ENCODE measurements at regions not wholly inside any gene's neighbourhood (a gene's known extent, or its start where the extent isn't known, plus 50 kb on each side); places are given as distances from the start of the nearest gene placed in this dataset.

DNA sequence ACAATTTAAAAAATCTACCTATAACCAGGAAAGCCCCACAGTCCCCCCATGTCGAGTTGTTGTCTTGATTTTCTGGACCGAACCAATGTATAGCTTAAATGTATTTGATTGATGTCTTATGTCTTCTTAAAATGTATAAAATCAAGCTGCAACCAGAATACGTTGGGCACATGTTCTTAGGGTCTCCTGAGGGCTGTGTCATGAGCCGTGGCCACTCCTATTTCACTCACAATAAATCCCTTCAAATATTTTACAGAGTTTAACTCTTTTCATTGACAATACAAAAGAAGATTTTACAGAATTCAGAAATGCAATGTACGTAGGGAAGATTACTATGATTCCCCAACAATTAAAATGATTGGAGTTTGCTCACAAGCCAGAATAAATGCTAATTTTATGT is 428.7 kb upstream of the RAG2 start:
- Histone ChIP-seq H3K9ac (ENCODE audit: extremely low read depth, insufficient read length, low read length) (no peak overlapping the region), H3K27ac (ENCODE audit: insufficient read length, low read depth, low read length) (no peak overlapping the region), H2BK120ac (ENCODE audit: low read depth, low read length, poor library complexity, severe bottlenecking) (no peak overlapping the region), H4K5ac (ENCODE audit: insufficient read length, low read depth, low read length) (no peak overlapping the region), H3K79me2 (ENCODE audit: insufficient read depth, low read length) (no peaks in the 10 kb centered on the region), H4K20me1 (ENCODE audit: control insufficient read depth, insufficient read depth, insufficient read length) (no peaks in the 10 kb centered on the region), H3T11ph (ENCODE audit: low read length) (no peak overlapping the region), H2BK20ac (ENCODE audit: low read depth, low read length, poor library complexity, severe bottlenecking) (no peak overlapping the region), H3K4me1 (ENCODE audit: insufficient read depth, low read length) (no peaks in the 10 kb centered on the region; the same call in 1 of the 2 replicates), H3K4ac (ENCODE audit: low read depth, low read length) (no peak overlapping the region), H3K9me3 (ENCODE audit: control insufficient read depth, low read depth, low read length) (no peaks in the 10 kb centered on the region), H2BK5ac (ENCODE audit: insufficient read length, low read length) (no peak overlapping the region), H2AFZ (ENCODE audit: low read length) (no peak overlapping the region), H3K23me2 (ENCODE audit: insufficient read length, low read depth, low read length, poor library complexity, severe bottlenecking) (no peaks in the 10 kb centered on the region), H2BK15ac (ENCODE audit: low read depth, low read length) (no peak overlapping the region), H4K91ac (ENCODE audit: insufficient read length, low read depth, low read length) (no peak overlapping the region), H4K8ac (replicated peaks; ENCODE audit: insufficient read length, low read depth, low read length) (no peak overlapping the region), H2BK12ac (ENCODE audit: insufficient read length, low read depth, low read length) (no peak overlapping the region), H3K14ac (ENCODE audit: insufficient read depth, low read length) (no peak overlapping the region), H3K23ac (ENCODE audit: insufficient read length, low read depth, low read length) (no peak overlapping the region), H3K18ac (ENCODE audit: insufficient read length, low read depth, low read length) (no peak overlapping the region), H3K56ac (ENCODE audit: insufficient read length, low read depth, low read length) (no peak overlapping the region), H3K27me3 (ENCODE audit: insufficient read depth, low read length) (no peaks in the 10 kb centered on the region), H2AK5ac (ENCODE audit: insufficient read length, low read length) (no peak overlapping the region), H3K79me1 (ENCODE audit: insufficient read depth, low read depth, low read length, poor library complexity, severe bottlenecking) (no peaks in the 10 kb centered on the region), H3K4me2 (ENCODE audit: insufficient read depth, insufficient read length, low read length) (no peak overlapping the region)
- Mint-ChIP-seq H3K27me3 (ENCODE audit: low read depth) (no peaks in the 10 kb centered on the region; the same call in 1 of the 2 replicates), H3K36me3 (ENCODE audit: insufficient read depth in 1 of 3, low read depth in 3 of 3) (no peaks in the 10 kb centered on the region; a peak in 1 of 7 replicates), H3K27ac (no peak overlapping the region; a peak in 1 of 7 replicates), H3K9me3 (peaks cover 5% of the 10 kb centered on the region in 2 experiments; a peak in 2 of 5 replicates), H3K4me3 (no peak overlapping the region), H3K4me1 (peaks cover 11 to 12% of the 10 kb centered on the region in 2 experiments)
- DNase-seq: no peak
- no CpG with 5 or more reads among the region's 5 CpGs for WGBS (ENCODE audit: extremely low coverage, insufficient read length, low lambda C conversion rate)
- TF ChIP-seq, protein P1, sequence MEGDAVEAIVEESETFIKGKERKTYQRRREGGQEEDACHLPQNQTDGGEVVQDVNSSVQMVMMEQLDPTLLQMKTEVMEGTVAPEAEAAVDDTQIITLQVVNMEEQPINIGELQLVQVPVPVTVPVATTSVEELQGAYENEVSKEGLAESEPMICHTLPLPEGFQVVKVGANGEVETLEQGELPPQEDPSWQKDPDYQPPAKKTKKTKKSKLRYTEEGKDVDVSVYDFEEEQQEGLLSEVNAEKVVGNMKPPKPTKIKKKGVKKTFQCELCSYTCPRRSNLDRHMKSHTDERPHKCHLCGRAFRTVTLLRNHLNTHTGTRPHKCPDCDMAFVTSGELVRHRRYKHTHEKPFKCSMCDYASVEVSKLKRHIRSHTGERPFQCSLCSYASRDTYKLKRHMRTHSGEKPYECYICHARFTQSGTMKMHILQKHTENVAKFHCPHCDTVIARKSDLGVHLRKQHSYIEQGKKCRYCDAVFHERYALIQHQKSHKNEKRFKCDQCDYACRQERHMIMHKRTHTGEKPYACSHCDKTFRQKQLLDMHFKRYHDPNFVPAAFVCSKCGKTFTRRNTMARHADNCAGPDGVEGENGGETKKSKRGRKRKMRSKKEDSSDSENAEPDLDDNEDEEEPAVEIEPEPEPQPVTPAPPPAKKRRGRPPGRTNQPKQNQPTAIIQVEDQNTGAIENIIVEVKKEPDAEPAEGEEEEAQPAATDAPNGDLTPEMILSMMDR (conservative IDR thresholded peaks at IDR 0.05): no peak
